ENCODE measurements at regions not wholly inside any gene's neighbourhood (a gene's known extent, or its start where the extent isn't known, plus 50 kb on each side); places are given as distances from the start of the nearest gene placed in this dataset.
"Not testable (repeated sequence)": the region's sequence is repeated elsewhere in the genome, so short reads cannot be mapped to it uniquely, and the experiment has no call there.

DNA sequence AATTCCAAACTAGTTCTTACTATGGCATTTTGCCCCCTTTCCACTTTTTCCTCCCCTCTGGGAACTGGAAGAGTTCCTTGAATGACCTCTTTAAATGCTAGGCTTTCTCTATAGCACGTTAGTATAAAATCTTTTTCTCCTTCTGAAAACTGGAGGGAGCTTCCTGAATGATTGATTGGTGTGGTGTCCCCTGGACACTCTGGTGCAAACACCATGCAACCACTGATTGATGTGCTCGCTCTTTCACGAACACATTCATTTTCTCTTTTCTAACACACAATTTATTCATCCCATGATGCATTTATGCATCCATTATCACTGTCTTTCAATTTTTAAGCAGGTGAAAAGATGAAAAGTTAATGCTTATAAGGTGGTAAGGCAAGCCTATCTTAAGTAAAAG lies 159.1 kb upstream of the NANOGP8 start:
- H3K27me3 Mint-ChIP-seq (ENCODE audit: low read depth in 2 of 2) = no peaks in the 10 kb centered on the region
- no peak overlapping the region for H3K4me3 Mint-ChIP-seq
- DNase-seq = no peak
- H3K9me3 Mint-ChIP-seq = peaks cover 3 to 12% of the 10 kb centered on the region in 2 donors
- TF ChIP-seq, protein P1, sequence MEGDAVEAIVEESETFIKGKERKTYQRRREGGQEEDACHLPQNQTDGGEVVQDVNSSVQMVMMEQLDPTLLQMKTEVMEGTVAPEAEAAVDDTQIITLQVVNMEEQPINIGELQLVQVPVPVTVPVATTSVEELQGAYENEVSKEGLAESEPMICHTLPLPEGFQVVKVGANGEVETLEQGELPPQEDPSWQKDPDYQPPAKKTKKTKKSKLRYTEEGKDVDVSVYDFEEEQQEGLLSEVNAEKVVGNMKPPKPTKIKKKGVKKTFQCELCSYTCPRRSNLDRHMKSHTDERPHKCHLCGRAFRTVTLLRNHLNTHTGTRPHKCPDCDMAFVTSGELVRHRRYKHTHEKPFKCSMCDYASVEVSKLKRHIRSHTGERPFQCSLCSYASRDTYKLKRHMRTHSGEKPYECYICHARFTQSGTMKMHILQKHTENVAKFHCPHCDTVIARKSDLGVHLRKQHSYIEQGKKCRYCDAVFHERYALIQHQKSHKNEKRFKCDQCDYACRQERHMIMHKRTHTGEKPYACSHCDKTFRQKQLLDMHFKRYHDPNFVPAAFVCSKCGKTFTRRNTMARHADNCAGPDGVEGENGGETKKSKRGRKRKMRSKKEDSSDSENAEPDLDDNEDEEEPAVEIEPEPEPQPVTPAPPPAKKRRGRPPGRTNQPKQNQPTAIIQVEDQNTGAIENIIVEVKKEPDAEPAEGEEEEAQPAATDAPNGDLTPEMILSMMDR (IDR thresholded peaks at IDR 0.05) = no peak
- Histone ChIP-seq H3K9me3 (ENCODE audit: control insufficient read depth, insufficient read depth, low read length) (no peaks in the 10 kb centered on the region), H3K27me3 (ENCODE audit: control insufficient read depth, insufficient read depth, low read length) (no peaks in the 10 kb centered on the region), H3K36me3 (ENCODE audit: control insufficient read depth, insufficient read depth, low read length) (no peaks in the 10 kb centered on the region), H3K4me1 (ENCODE audit: control insufficient read depth, insufficient read depth, low read length) (no peaks in the 10 kb centered on the region), H3K4me3 (ENCODE audit: low read length) (no peak overlapping the region), H3K27ac (ENCODE audit: low read length) (no peak overlapping the region)
- H3K36me3 Mint-ChIP-seq = no peaks in the 10 kb centered on the region
- H3K4me1 Mint-ChIP-seq = no peaks in the 10 kb centered on the region
- 100% methylated on average over 3 of the region's 3 CpGs for WGBS (ENCODE audit: insufficient coverage)
- ATAC-seq = no peak
- intact Hi-C loops (cut with micrococcal nuclease) = no loop called here
- no peak overlapping the region for H3K27ac Mint-ChIP-seq

DNA sequence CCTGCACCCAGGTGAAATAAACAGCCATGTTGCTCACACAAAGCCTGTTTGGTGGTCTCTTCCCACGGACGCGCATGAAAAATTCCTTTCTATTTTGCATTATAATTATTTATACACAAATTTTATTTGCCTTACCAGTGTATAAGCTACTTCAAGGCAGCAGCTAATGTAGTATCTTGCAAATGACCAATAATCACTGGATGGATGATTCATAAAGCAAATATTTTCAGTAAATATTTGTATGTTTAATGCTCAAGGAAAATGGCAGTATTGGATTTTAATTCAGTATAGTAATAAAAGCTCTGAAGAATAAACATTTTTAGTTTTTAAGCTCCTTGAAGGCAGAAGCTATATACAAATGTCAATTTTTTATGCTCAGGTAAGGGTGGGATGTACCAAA lies 158.7 kb upstream of the NANOGP8 start:
- peaks cover 6 to 14% of the 10 kb centered on the region in 2 donors for H3K9me3 Mint-ChIP-seq
- TF ChIP-seq, protein P1 (IDR thresholded peaks at IDR 0.05) = no peak
- no peaks in the 10 kb centered on the region for H3K4me1 ChIP-seq (ENCODE audit: control insufficient read depth, insufficient read depth, low read length)
- ATAC-seq (no peak), DNase-seq (no peak)
- no peaks in the 10 kb centered on the region for H3K36me3 ChIP-seq (ENCODE audit: control insufficient read depth, insufficient read depth, low read length)
- H3K27ac ChIP-seq (ENCODE audit: low read length) = no peak overlapping the region
- no peaks in the 10 kb centered on the region for H3K9me3 ChIP-seq (ENCODE audit: control insufficient read depth, insufficient read depth, low read length)
- no peak overlapping the region for H3K4me3 ChIP-seq (ENCODE audit: low read length)
- H3K27me3 Mint-ChIP-seq (ENCODE audit: low read depth in 2 of 2) = no peaks in the 10 kb centered on the region
- no peaks in the 10 kb centered on the region for H3K36me3 Mint-ChIP-seq
- 96% methylated on average over 3 of the region's 3 CpGs for WGBS (ENCODE audit: insufficient coverage)
- H3K27ac Mint-ChIP-seq = no peak overlapping the region
- no peak overlapping the region for H3K4me3 Mint-ChIP-seq
- no peaks in the 10 kb centered on the region for H3K27me3 ChIP-seq (ENCODE audit: control insufficient read depth, insufficient read depth, low read length)
- intact Hi-C loops (cut with micrococcal nuclease) = no loop called here
- no peaks in the 10 kb centered on the region for H3K4me1 Mint-ChIP-seq

DNA sequence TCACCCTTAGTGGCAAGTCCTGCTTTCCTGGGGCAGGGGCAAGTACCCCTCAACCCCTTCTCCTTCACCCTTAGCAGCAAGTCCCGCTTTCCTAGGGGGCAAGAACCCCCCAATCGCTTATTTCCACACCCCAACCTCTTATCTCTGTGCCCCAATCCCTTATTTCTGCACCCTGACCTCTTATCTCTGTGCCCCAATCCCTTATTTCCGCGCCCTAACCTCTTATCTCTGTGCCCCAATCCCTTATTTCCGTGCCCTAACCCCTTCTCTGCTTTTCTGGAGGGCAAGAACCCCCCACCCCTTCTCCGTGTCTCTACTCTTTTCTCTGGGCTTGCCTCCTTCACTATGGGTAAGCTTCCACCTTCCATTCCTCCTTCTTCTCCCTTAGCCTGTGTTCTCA lies 154.6 kb upstream of the NANOGP8 start:
- H3K9me3 ChIP-seq (ENCODE audit: control insufficient read depth, insufficient read depth, low read length); H3K27me3 Mint-ChIP-seq (ENCODE audit: low read depth in 2 of 2); H3K27me3 ChIP-seq (ENCODE audit: control insufficient read depth, insufficient read depth, low read length); H3K27ac Mint-ChIP-seq; H3K4me3 Mint-ChIP-seq; DNase-seq; H3K4me1 ChIP-seq (ENCODE audit: control insufficient read depth, insufficient read depth, low read length); H3K27ac ChIP-seq (ENCODE audit: low read length); H3K4me3 ChIP-seq (ENCODE audit: low read length); H3K36me3 Mint-ChIP-seq; ATAC-seq; intact Hi-C loops (cut with micrococcal nuclease); H3K4me1 Mint-ChIP-seq; H3K36me3 ChIP-seq (ENCODE audit: control insufficient read depth, insufficient read depth, low read length): not testable (repeated sequence)
- H3K9me3 Mint-ChIP-seq = peaks cover 9 to 13% of the 10 kb centered on the region in 2 donors
- WGBS (ENCODE audit: insufficient coverage) = 87% methylated on average over 4 of the region's 6 CpGs

DNA sequence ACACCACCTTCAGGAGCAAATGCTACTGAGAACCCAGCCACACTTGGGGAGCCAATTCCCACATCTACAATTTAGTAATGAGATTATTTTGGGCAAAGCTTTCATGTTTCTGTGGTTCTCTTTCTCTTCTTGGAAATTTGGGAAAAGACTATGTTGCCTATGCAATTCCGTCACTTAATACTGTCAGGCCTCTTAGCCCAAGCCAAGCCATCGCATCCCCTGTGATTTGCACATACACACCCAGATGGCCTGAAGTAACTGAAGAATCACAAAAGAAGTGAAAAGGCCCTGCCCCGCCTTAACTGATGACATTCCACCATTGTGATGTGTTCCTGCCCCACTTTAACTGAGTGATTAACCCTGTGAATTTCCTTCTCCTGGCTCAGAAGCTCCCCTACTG lies 153.4 kb upstream of the NANOGP8 start:
- H3K27ac Mint-ChIP-seq; H3K4me3 Mint-ChIP-seq; H3K4me3 ChIP-seq (ENCODE audit: low read length); H3K4me1 ChIP-seq (ENCODE audit: control insufficient read depth, insufficient read depth, low read length); H3K27me3 ChIP-seq (ENCODE audit: control insufficient read depth, insufficient read depth, low read length); H3K27ac ChIP-seq (ENCODE audit: low read length); DNase-seq; H3K4me1 Mint-ChIP-seq; H3K9me3 ChIP-seq (ENCODE audit: control insufficient read depth, insufficient read depth, low read length); H3K36me3 ChIP-seq (ENCODE audit: control insufficient read depth, insufficient read depth, low read length); H3K36me3 Mint-ChIP-seq; ATAC-seq; H3K27me3 Mint-ChIP-seq (ENCODE audit: low read depth in 2 of 2); intact Hi-C loops (cut with micrococcal nuclease): not testable (repeated sequence)
- 93% methylated on average over 2 of the region's 3 CpGs for WGBS (ENCODE audit: insufficient coverage)
- H3K9me3 Mint-ChIP-seq = peaks cover 9 to 15% of the 10 kb centered on the region in 2 donors

DNA sequence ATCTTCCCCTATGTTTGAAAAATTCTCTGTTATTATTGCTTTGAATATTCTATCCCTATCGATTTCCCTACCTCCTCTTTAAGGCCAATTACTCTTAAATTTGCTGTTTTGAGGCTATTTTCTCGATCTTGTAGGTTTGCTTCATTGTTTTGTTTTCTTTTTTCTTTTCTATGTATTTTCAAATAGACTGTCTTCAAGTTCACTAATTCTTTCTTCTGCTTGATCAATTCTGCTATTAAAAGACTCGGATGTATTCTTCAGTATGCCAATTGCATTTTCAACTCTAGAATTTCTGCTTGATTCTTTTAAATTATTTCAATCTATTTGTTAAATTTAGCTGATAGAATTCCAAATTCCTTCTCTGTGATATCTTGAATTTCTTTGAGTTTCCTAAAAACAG lies 144.0 kb upstream of the NANOGP8 start:
- Histone ChIP-seq H3K36me3 (ENCODE audit: control insufficient read depth, insufficient read depth, low read length) (no peaks in the 10 kb centered on the region), H3K4me3 (ENCODE audit: low read length) (no peak overlapping the region), H3K4me1 (ENCODE audit: control insufficient read depth, insufficient read depth, low read length) (no peaks in the 10 kb centered on the region), H3K27me3 (ENCODE audit: control insufficient read depth, insufficient read depth, low read length) (no peaks in the 10 kb centered on the region), H3K27ac (ENCODE audit: low read length) (no peak overlapping the region), H3K9me3 (ENCODE audit: control insufficient read depth, insufficient read depth, low read length) (peaks cover 14% of the 10 kb centered on the region)
- Mint-ChIP-seq H3K9me3 (peaks cover 9 to 25% of the 10 kb centered on the region in 2 donors), H3K4me3 (no peak overlapping the region), H3K27ac (no peak overlapping the region), H3K36me3 (peaks cover 27% of the 10 kb centered on the region), H3K27me3 (ENCODE audit: low read depth in 2 of 2) (no peaks in the 10 kb centered on the region), H3K4me1 (no peaks in the 10 kb centered on the region)
- TF ChIP-seq, protein P1 (IDR thresholded peaks at IDR 0.05) = no peak
- no peak for DNase-seq
- WGBS (ENCODE audit: insufficient coverage) = no CpG with 5 or more reads among the region's 3 CpGs
- no peak for ATAC-seq
- intact Hi-C loops (cut with micrococcal nuclease) = no loop called here
